SK-N-MC (cell line): ENCODE measurements at regions not wholly inside any gene's neighbourhood (a gene's known extent, or its start where the extent isn't known, plus 50 kb on each side); places are given as distances from the start of the nearest gene placed in this dataset.

Experiments used
- EZH2 ChIP-seq: fragments of 200-600 bp; sonication (generic); IDR thresholded peaks from one replicate; pipeline ENCODE4 v1.6.1; 2017; ENCODE audit warnings: antibody characterized with exemption
- FOXP2 ChIP-seq: optimal IDR thresholded peaks from 2 replicates; pipeline ENCODE3; 2011; ENCODE audit warnings: mild to moderate bottlenecking, moderate library complexity; ENCODE audit not compliant: insufficient read depth; ENCODE audit errors: extremely low read length, control extremely low read depth
- POLR2AphosphoS5 ChIP-seq: IDR thresholded peaks from 2 replicates; pipeline ENCODE4 v1.6.1; 2012; ENCODE audit warnings: mild to moderate bottlenecking, low read depth, low read length, borderline replicate concordance

GRCh38 chr4:155523358-155523757, 143.3 kb upstream of the GUCY1A1 start:
- TF ChIP-seq EZH2 (no peak), POLR2AphosphoS5 (no peak), FOXP2 (no peak)
